ENCODE measurements at regions not wholly inside any gene's neighbourhood (a gene's known extent, or its start where the extent isn't known, plus 50 kb on each side); places are given as distances from the start of the nearest gene placed in this dataset.

DNA sequence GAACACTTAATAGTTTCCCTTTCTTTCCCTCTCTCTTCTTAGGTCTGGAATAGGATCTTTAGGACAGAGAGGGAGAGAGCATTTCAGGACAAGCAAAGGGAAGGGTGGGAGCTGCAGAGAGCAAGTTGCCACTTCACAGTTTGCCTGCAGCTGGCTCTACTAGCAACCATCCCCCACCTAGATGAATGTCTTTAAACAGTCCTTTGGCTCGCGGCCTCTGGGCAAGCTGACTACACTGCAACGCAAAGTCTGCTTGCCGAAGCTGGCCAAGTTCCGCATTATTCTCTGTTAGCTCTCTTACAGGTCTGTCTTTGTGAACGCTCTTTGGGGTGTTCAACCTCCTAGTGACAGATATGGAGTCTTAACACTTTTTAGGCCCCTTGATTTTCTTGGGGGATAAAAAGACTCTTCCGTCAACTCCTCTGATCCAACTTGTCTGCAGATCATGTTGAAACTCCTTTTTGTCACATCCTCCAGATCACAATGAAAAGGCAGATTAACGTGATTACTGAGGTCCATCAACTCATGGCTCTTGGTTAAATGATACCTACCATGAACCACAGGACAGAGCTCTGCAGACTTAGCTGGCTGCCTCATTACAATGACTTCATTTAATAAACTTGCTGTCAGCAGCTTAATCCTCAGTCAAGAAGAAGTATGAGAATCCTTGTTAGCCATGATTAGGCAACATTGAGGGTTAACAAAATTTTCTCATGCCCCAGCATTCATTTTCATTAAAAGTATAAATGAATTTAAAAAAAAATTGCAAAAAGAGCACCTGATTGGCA is 74.6 kb downstream of the SLC4A3 start:
- no peak overlapping the region for H3K4me3 ChIP-seq (ENCODE audit: low read depth, low read length)
- no peak for TF ChIP-seq CTCF (IDR thresholded peaks at IDR 0.05; ENCODE audit: low read depth, low read length, missing control alignments)
- DNase-seq (ENCODE audit: low read depth), result no peak

- TF ChIP-seq CTCF (IDR thresholded peaks at IDR 0.05; ENCODE audit: low read depth, low read length, missing control alignments), result no peak
- no peak overlapping the region for H3K4me3 ChIP-seq (ENCODE audit: low read depth, low read length)
- no peak for DNase-seq (ENCODE audit: low read depth)
Measured at GRCh38 chr2:219702796-219703545, 75.5 kb downstream of the SLC4A3 start.

GRCh38 chr2:219704878-219705277 is 77.4 kb downstream of the SLC4A3 start:
- H3K4me3 ChIP-seq (ENCODE audit: low read depth, low read length), result no peak overlapping the region
- DNase-seq (ENCODE audit: low read depth), result no peak
- no peak for TF ChIP-seq CTCF (IDR thresholded peaks at IDR 0.05; ENCODE audit: low read depth, low read length, missing control alignments)

- DNase-seq (ENCODE audit: low read depth), result no peak
- no peak for TF ChIP-seq CTCF (IDR thresholded peaks at IDR 0.05; ENCODE audit: low read depth, low read length, missing control alignments)
- no peak overlapping the region for H3K4me3 ChIP-seq (ENCODE audit: low read depth, low read length)
Measured at GRCh38 chr2:219706823-219707281, 79.4 kb downstream of the SLC4A3 start.

- DNase-seq (ENCODE audit: low read depth), result no peak
- no peak for TF ChIP-seq CTCF (IDR thresholded peaks at IDR 0.05; ENCODE audit: low read depth, low read length, missing control alignments)
- H3K4me3 ChIP-seq (ENCODE audit: low read depth, low read length), result no peak overlapping the region
Measured at GRCh38 chr2:219707496-219708285, 80.3 kb downstream of the SLC4A3 start.

DNA sequence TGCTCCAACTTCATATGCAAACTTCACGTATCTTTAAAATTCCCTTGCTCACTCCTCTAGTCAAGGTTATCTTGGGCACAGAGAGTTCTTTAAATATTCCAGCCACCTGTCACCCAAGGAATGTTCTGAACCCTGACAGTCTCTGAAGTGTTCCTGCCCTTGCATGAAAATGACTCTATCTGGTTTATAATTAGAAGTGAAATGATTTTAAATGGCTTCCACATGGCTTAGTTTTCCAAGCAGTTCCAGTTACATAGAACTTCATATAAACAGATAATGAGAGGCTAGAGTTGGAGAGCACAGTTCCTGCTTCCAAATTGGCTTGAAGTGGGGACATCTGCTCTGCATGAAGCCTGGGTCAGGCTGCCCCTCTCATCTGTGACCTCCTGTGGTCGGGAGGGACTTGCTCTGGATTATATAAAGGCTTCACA is 81.9 kb downstream of the SLC4A3 start:
- TF ChIP-seq CTCF (IDR thresholded peaks at IDR 0.05; ENCODE audit: low read depth, low read length, missing control alignments), result no peak
- DNase-seq (ENCODE audit: low read depth), result no peak
- no peak overlapping the region for H3K4me3 ChIP-seq (ENCODE audit: low read depth, low read length)
